GM19438 (cell line): ENCODE measurements at regions not wholly inside any gene's neighbourhood (a gene's known extent, or its start where the extent isn't known, plus 50 kb on each side); places are given as distances from the start of the nearest gene placed in this dataset.

Experiments used
- ATAC-seq: cut with Tn5 transposase; IDR thresholded peaks from one replicate; pipeline ENCODE4 v1.9.1; 2021; ENCODE audit warnings: low read depth; ENCODE audit not compliant: unreplicated experiment

GRCh38 chr2:156695020-156695419 lies 258.8 kb downstream of the GPD2 start:
- ATAC-seq: no peak

GRCh38 chr2:156695595-156695994 lies 259.4 kb downstream of the GPD2 start:
- no peak for ATAC-seq

GRCh38 chr2:156697906-156698305 lies 261.7 kb downstream of the GPD2 start:
- ATAC-seq: no peak

- no peak for ATAC-seq
These were observed 264.5 kb downstream of the GPD2 start for GRCh38 chr2:156700681-156701080.

GRCh38 chr2:156702541-156702940 lies 266.4 kb downstream of the GPD2 start:
- no peak for ATAC-seq

- no peak for ATAC-seq
These were observed 267.5 kb downstream of the GPD2 start for GRCh38 chr2:156703642-156704041.

- no peak for ATAC-seq
These were observed 268.0 kb downstream of the GPD2 start for GRCh38 chr2:156704132-156704531.

- no peak for ATAC-seq
These were observed 268.4 kb downstream of the GPD2 start for GRCh38 chr2:156704617-156705016.

- ATAC-seq: no peak
These were observed 270.4 kb downstream of the GPD2 start for GRCh38 chr2:156706576-156706975.

- no peak for ATAC-seq
These were observed 271.9 kb downstream of the GPD2 start for GRCh38 chr2:156708051-156708450.

GRCh38 chr2:156709091-156709490 lies 272.9 kb downstream of the GPD2 start:
- no peak for ATAC-seq

- no peak for ATAC-seq
These were observed 282.9 kb downstream of the GPD2 start for GRCh38 chr2:156719036-156719435.

- no peak for ATAC-seq
These were observed 291.7 kb downstream of the GPD2 start for GRCh38 chr2:156727867-156728266.

GRCh38 chr2:156728328-156728727 lies 292.1 kb downstream of the GPD2 start:
- no peak for ATAC-seq

- no peak for ATAC-seq
These were observed 295.3 kb downstream of the GPD2 start for GRCh38 chr2:156731506-156731905.

GRCh38 chr2:156736950-156737349 lies 300.8 kb downstream of the GPD2 start:
- ATAC-seq: no peak

GRCh38 chr2:156739301-156739700 lies 303.1 kb downstream of the GPD2 start:
- ATAC-seq: no peak

GRCh38 chr2:156745619-156746018 lies 309.4 kb downstream of the GPD2 start:
- no peak for ATAC-seq

- ATAC-seq: no peak
These were observed 312.0 kb downstream of the GPD2 start for GRCh38 chr2:156748221-156748620.

GRCh38 chr2:156752042-156752441 lies 315.9 kb downstream of the GPD2 start:
- ATAC-seq: no peak

- ATAC-seq: no peak
These were observed 317.6 kb downstream of the GPD2 start for GRCh38 chr2:156753766-156754165.

- ATAC-seq: no peak
These were observed 320.3 kb downstream of the GPD2 start for GRCh38 chr2:156756516-156756915.

- ATAC-seq: no peak
These were observed 327.0 kb downstream of the GPD2 start for GRCh38 chr2:156763174-156763573.
